T-helper 1 cell treated with Interleukin-12 subunit alpha and Interleukin-12 subunit beta and Interleukin-4 antibody, amounts not matched to agents 30 ng/mL and 1 ng/mL, for 36 hours (primary cell): ENCODE measurements at regions not wholly inside any gene's neighbourhood (a gene's known extent, or its start where the extent isn't known, plus 50 kb on each side); places are given as distances from the start of the nearest gene placed in this dataset.

Experiments
- intact Hi-C: fragments of 100-400 bp; cut with micrococcal nuclease; formaldehyde crosslinking; loops from one replicate; pipeline ENCODE4 v1.15.1; 2024

GRCh38 chr22:27462190-27462589, 339.4 kb downstream of the MN1 start:
- intact Hi-C loops = no loop called here

- intact Hi-C loops = no loop called here
Measured at GRCh38 chr22:27463121-27463660, 338.4 kb downstream of the MN1 start.

GRCh38 chr22:27466229-27466628, 335.3 kb downstream of the MN1 start:
- intact Hi-C loops = no loop called here

GRCh38 chr22:27466778-27467438, 334.6 kb downstream of the MN1 start:
- intact Hi-C loops = no loop called here

GRCh38 chr22:27467711-27468110, 333.8 kb downstream of the MN1 start:
- intact Hi-C loops = no loop called here

GRCh38 chr22:27468712-27469111, 332.8 kb downstream of the MN1 start:
- intact Hi-C loops = no loop called here

GRCh38 chr22:27470169-27470772, 331.3 kb downstream of the MN1 start:
- intact Hi-C loops = no loop called here

- intact Hi-C loops = no loop called here
Measured at GRCh38 chr22:27472975-27473374, 328.6 kb downstream of the MN1 start.

GRCh38 chr22:27473533-27473932, 328.0 kb downstream of the MN1 start:
- intact Hi-C loops = no loop called here

GRCh38 chr22:27474112-27474571, 327.4 kb downstream of the MN1 start:
- intact Hi-C loops = no loop called here

- intact Hi-C loops = no loop called here
Measured at GRCh38 chr22:27474711-27475547, 326.6 kb downstream of the MN1 start.

- intact Hi-C loops = no loop called here
Measured at GRCh38 chr22:27475548-27475897, 326.0 kb downstream of the MN1 start.

- intact Hi-C loops = no loop called here
Measured at GRCh38 chr22:27476318-27476717, 325.2 kb downstream of the MN1 start.

- intact Hi-C loops = no loop called here
Measured at GRCh38 chr22:27476729-27477128, 324.8 kb downstream of the MN1 start.

- intact Hi-C loops = no loop called here
Measured at GRCh38 chr22:27477171-27477570, 324.4 kb downstream of the MN1 start.

- intact Hi-C loops = no loop called here
Measured at GRCh38 chr22:27480487-27480886, 321.1 kb downstream of the MN1 start.

- intact Hi-C loops = no loop called here
Measured at GRCh38 chr22:27482402-27482801, 319.2 kb downstream of the MN1 start.

GRCh38 chr22:27483095-27483785, 318.3 kb downstream of the MN1 start:
- intact Hi-C loops = no loop called here

GRCh38 chr22:27485842-27486241, 315.7 kb downstream of the MN1 start:
- intact Hi-C loops = no loop called here

- intact Hi-C loops = no loop called here
Measured at GRCh38 chr22:27487600-27488452, 313.7 kb downstream of the MN1 start.
